HG03196 (cell line): ENCODE measurements at regions not wholly inside any gene's neighbourhood (a gene's known extent, or its start where the extent isn't known, plus 50 kb on each side); places are given as distances from the start of the nearest gene placed in this dataset.

ENCODE experiments used
- ATAC-seq: cut with Tn5 transposase; IDR thresholded peaks from one replicate; pipeline ENCODE4 v1.9.1; 2021; ENCODE audit not compliant: unreplicated experiment

GRCh38 chr16:14337303-14338191, 266.4 kb downstream of the MRTFB start:
- ATAC-seq = no peak

GRCh38 chr16:14335297-14335696, 264.2 kb downstream of the MRTFB start:
- ATAC-seq = no peak

GRCh38 chr16:14334366-14335080, 263.4 kb downstream of the MRTFB start:
- ATAC-seq = no peak

- no peak for ATAC-seq
These were observed 262.2 kb downstream of the MRTFB start for GRCh38 chr16:14333361-14333760.

GRCh38 chr16:14331020-14331419, 259.9 kb downstream of the MRTFB start:
- no peak for ATAC-seq

- ATAC-seq = no peak
These were observed 258.7 kb downstream of the MRTFB start for GRCh38 chr16:14329727-14330350.

GRCh38 chr16:14325502-14326401, 254.6 kb downstream of the MRTFB start:
- ATAC-seq = no peak

- ATAC-seq = no peak
These were observed 253.5 kb downstream of the MRTFB start for GRCh38 chr16:14324581-14324980.

- no peak for ATAC-seq
These were observed 251.1 kb downstream of the MRTFB start for GRCh38 chr16:14322186-14322585.

- ATAC-seq = no peak
These were observed 250.4 kb downstream of the MRTFB start for GRCh38 chr16:14321542-14321941.

- no peak for ATAC-seq
These were observed 249.3 kb downstream of the MRTFB start for GRCh38 chr16:14320406-14320805.
